ENCODE measurements at regions not wholly inside any gene's neighbourhood (a gene's known extent, or its start where the extent isn't known, plus 50 kb on each side); places are given as distances from the start of the nearest gene placed in this dataset.

- TF ChIP-seq GATA3 (IDR thresholded peaks at IDR 0.05; ENCODE audit: low read depth, low read length) (no peak), GATA2 (IDR thresholded peaks at IDR 0.05; ENCODE audit: low read depth, low read length) (no peak)
Observed at GRCh38 chr5:60540856-60541805, 158.8 kb downstream of the DEPDC1B start.

All from SH-SY5Y (cell line).